Loucy (cell line): ENCODE measurements at regions not wholly inside any gene's neighbourhood (a gene's known extent, or its start where the extent isn't known, plus 50 kb on each side); places are given as distances from the start of the nearest gene placed in this dataset.

Experiments used
- H2AFZ ChIP-seq: fragments of 200-600 bp; sonication (generic); 2 replicates; pipeline ENCODE4 v1.6.0; 2016; ENCODE audit warnings: antibody characterized with exemption, mild to moderate bottlenecking, low read length, moderate library complexity
- H3F3A ChIP-seq: fragments of 200-600 bp; 2 replicates; pipeline ENCODE4 v1.6.0; 2016; ENCODE audit warnings: antibody characterized with exemption, low read depth, mild to moderate bottlenecking
- H3K27me3 ChIP-seq: fragments of 200-600 bp; sonication (generic); 2 replicates; pipeline ENCODE4 v1.6.1; 2014; ENCODE audit warnings: low read length, mild to moderate bottlenecking; ENCODE audit not compliant: insufficient read depth, poor library complexity, severe bottlenecking
- H3K36me3 ChIP-seq: fragments of 200-600 bp; sonication (generic); 2 replicates; pipeline ENCODE4 v1.6.1; 2016; ENCODE audit warnings: low read length; ENCODE audit not compliant: insufficient read depth
- H3K4me1 ChIP-seq: fragments of 200-600 bp; sonication (generic); 2 replicates; pipeline ENCODE4 v1.5.1; 2014; ENCODE audit warnings: low read length, mild to moderate bottlenecking; ENCODE audit not compliant: insufficient read depth, poor library complexity, severe bottlenecking
- H3K4me2 ChIP-seq: fragments of 200-600 bp; sonication (generic); 2 replicates; pipeline ENCODE4 v1.6.0; 2014; ENCODE audit warnings: antibody characterized with exemption, low read length, low read depth, mild to moderate bottlenecking; ENCODE audit not compliant: poor library complexity, severe bottlenecking
- H3K4me3 ChIP-seq: fragments of 200-600 bp; sonication (generic); 2 replicates; pipeline ENCODE4 v1.5.1; 2014; ENCODE audit warnings: low read length, mild to moderate bottlenecking, mixed read lengths; ENCODE audit not compliant: poor library complexity, severe bottlenecking
- H3K79me2 ChIP-seq: fragments of 200-600 bp; sonication (generic); 2 replicates; pipeline ENCODE4 v1.6.1; 2014; ENCODE audit warnings: low read length; ENCODE audit not compliant: insufficient read depth
- H3K9ac ChIP-seq: fragments of 200-600 bp; sonication (generic); 2 replicates; pipeline ENCODE4 v1.6.0; 2014; ENCODE audit warnings: mild to moderate bottlenecking, low read depth, low read length, moderate library complexity; ENCODE audit not compliant: poor library complexity, severe bottlenecking
- H3K9me2 ChIP-seq: fragments of 200-600 bp; sonication (generic); replicated peaks from 2 replicates; pipeline ENCODE4 v1.6.1; 2016; ENCODE audit warnings: low read depth, low read length, mixed read lengths
- H3K9me3 ChIP-seq: fragments of 200-600 bp; sonication (generic); 2 replicates; pipeline ENCODE4 v1.6.1; 2014; ENCODE audit warnings: mild to moderate bottlenecking, antibody characterized with exemption, low read length, low read depth; ENCODE audit not compliant: insufficient read depth
- H4K20me1 ChIP-seq: fragments of 200-600 bp; sonication (generic); 2 replicates; pipeline ENCODE4 v1.6.0; 2014; ENCODE audit warnings: antibody characterized with exemption, low read length, mild to moderate bottlenecking; ENCODE audit not compliant: insufficient read depth, poor library complexity, severe bottlenecking
- EZH2phosphoT487 ChIP-seq: fragments of 200-600 bp; IDR thresholded peaks from 2 replicates; pipeline ENCODE4 v1.6.1; 2018; ENCODE audit warnings: antibody characterized with exemption, mild to moderate bottlenecking, moderate library complexity, borderline replicate concordance
- TF ChIP-seq, protein P1 (sequence below): fragments of 200-600 bp; sonication (generic); conservative IDR thresholded peaks from 2 replicates; pipeline ENCODE4 v1.5.1; 2014; ENCODE audit warnings: mild to moderate bottlenecking, antibody characterized with exemption, low read length

DNA sequence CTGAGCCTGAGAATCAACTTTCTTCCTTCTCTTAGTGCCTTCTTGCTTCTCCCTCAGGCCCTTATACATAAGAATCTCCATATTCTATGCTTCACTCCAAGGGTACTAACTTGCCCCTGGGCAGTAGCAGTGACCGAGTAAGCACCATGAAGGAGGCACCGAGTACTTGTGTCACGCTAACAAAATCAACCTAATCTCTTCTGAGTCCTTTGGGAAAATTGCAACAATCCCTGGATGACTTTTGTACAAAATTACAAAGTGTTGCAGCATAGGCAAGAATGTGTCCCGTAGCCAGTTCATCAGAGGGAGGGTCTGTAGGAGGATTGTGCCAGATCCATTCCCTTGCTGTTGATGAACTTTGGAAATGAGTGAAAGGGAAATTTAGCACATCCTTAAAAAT lies 80.4 kb upstream of the EEPD1 start:
- Histone ChIP-seq H3K9me2 (no peaks in the 10 kb centered on the region), H3K9ac (no peak overlapping the region), H3K36me3 (no peaks in the 10 kb centered on the region), H3K79me2 (no peaks in the 10 kb centered on the region), H4K20me1 (no peaks in the 10 kb centered on the region), H3F3A (no peaks in the 10 kb centered on the region), H3K4me2 (no peak overlapping the region), H2AFZ (no peak overlapping the region), H3K4me3 (no peak overlapping the region), H3K4me1 (peaks cover 14% of the 10 kb centered on the region), H3K27me3 (no peaks in the 10 kb centered on the region), H3K9me3 (no peaks in the 10 kb centered on the region)
- TF ChIP-seq, protein P1, sequence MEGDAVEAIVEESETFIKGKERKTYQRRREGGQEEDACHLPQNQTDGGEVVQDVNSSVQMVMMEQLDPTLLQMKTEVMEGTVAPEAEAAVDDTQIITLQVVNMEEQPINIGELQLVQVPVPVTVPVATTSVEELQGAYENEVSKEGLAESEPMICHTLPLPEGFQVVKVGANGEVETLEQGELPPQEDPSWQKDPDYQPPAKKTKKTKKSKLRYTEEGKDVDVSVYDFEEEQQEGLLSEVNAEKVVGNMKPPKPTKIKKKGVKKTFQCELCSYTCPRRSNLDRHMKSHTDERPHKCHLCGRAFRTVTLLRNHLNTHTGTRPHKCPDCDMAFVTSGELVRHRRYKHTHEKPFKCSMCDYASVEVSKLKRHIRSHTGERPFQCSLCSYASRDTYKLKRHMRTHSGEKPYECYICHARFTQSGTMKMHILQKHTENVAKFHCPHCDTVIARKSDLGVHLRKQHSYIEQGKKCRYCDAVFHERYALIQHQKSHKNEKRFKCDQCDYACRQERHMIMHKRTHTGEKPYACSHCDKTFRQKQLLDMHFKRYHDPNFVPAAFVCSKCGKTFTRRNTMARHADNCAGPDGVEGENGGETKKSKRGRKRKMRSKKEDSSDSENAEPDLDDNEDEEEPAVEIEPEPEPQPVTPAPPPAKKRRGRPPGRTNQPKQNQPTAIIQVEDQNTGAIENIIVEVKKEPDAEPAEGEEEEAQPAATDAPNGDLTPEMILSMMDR: no peak
- no peak for TF ChIP-seq EZH2phosphoT487

DNA sequence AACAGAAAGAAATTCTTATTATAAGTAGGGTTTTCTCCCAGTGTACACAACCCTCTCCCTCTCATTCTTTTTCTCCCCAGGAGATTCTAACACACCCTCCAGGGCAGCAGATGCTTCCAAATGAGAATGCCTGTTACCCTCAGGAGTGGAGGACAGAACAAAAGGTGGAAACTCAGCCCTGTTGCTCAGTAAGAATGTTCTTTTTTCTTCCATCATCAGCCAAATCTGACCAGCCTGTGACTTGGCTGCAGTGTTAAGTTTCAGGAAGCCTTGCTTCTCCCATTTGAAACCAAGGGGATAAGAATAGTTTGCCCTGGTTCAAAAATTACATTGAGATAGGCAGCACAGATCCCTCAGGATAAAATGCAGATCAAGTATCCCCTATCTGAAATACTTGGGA lies 77.5 kb upstream of the EEPD1 start:
- Histone ChIP-seq H3K27me3 (no peaks in the 10 kb centered on the region), H3K4me1 (peaks cover 14% of the 10 kb centered on the region), H3K4me3 (no peak overlapping the region), H3K9ac (no peak overlapping the region), H3K36me3 (no peaks in the 10 kb centered on the region), H3K9me3 (no peaks in the 10 kb centered on the region), H3K79me2 (no peaks in the 10 kb centered on the region), H2AFZ (no peak overlapping the region), H3F3A (no peaks in the 10 kb centered on the region), H4K20me1 (no peaks in the 10 kb centered on the region), H3K9me2 (no peaks in the 10 kb centered on the region), H3K4me2 (no peak overlapping the region)
- TF ChIP-seq, protein P1: no peak
- no peak for TF ChIP-seq EZH2phosphoT487

DNA sequence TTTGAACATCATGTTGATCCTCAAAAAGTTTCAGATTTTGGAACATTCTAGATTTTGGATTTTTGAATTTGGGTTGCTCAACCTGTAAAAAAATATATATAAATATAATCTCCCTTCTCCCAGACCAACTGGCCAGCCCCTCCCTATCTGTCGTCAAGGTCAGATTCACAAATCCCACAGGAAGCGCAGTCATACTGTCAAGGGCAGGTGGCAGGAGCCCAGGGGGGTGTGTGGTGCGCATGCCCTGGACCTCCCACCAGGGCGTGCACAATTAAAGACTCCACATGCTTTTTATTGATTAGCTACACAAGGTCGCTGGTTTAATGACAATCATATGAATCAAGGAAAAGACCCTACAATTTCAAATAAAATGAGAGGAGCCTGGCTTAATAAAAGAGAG lies 77.0 kb upstream of the EEPD1 start:
- H3K9ac ChIP-seq: no peak overlapping the region

More for the DNA sequence above, 77.0 kb upstream of the EEPD1 start:
- no peak overlapping the region for H2AFZ ChIP-seq
- H3K27me3 ChIP-seq: no peaks in the 10 kb centered on the region
- H3K36me3 ChIP-seq: no peaks in the 10 kb centered on the region
- no peaks in the 10 kb centered on the region for H4K20me1 ChIP-seq
- H3K4me2 ChIP-seq: peak overlapping the region; percentile 2
- H3K4me1 ChIP-seq: peaks cover 14% of the 10 kb centered on the region
- TF ChIP-seq EZH2phosphoT487: no peak
- TF ChIP-seq, protein P1: no peak
- H3K79me2 ChIP-seq: no peaks in the 10 kb centered on the region
- no peaks in the 10 kb centered on the region for H3F3A ChIP-seq
- no peak overlapping the region for H3K4me3 ChIP-seq
- H3K9me3 ChIP-seq: no peaks in the 10 kb centered on the region
- H3K9me2 ChIP-seq: no peaks in the 10 kb centered on the region
